HG03469 (cell line): ENCODE measurements at regions not wholly inside any gene's neighbourhood (a gene's known extent, or its start where the extent isn't known, plus 50 kb on each side); places are given as distances from the start of the nearest gene placed in this dataset.

Experiments used
- ATAC-seq: cut with Tn5 transposase; IDR thresholded peaks from one replicate; pipeline ENCODE4 v1.9.1; 2021; ENCODE audit warnings: mild to moderate bottlenecking, moderate library complexity, moderate number of reproducible peaks; ENCODE audit not compliant: unreplicated experiment

GRCh38 chr13:53143757-53144339 lies 115.2 kb downstream of the OLFM4 start:
- no peak for ATAC-seq

GRCh38 chr13:53144826-53145225 lies 116.2 kb downstream of the OLFM4 start:
- ATAC-seq: no peak

- no peak for ATAC-seq
Measured at GRCh38 chr13:53150568-53150967, 122.0 kb downstream of the OLFM4 start.

- peak; percentile 98 for ATAC-seq
Measured at GRCh38 chr13:53151336-53152056, 122.9 kb downstream of the OLFM4 start.

- ATAC-seq: no peak
Measured at GRCh38 chr13:53152057-53152421, 123.4 kb downstream of the OLFM4 start.

GRCh38 chr13:53158201-53158600 lies 129.6 kb downstream of the OLFM4 start:
- no peak for ATAC-seq

GRCh38 chr13:53159431-53159830 lies 130.8 kb downstream of the OLFM4 start:
- ATAC-seq: no peak

- no peak for ATAC-seq
Measured at GRCh38 chr13:53160211-53160610, 131.6 kb downstream of the OLFM4 start.

- no peak for ATAC-seq
Measured at GRCh38 chr13:53161251-53161650, 132.6 kb downstream of the OLFM4 start.

- no peak for ATAC-seq
Measured at GRCh38 chr13:53165261-53165660, 136.6 kb downstream of the OLFM4 start.

GRCh38 chr13:53167561-53167960 lies 138.9 kb downstream of the OLFM4 start:
- no peak for ATAC-seq

- no peak for ATAC-seq
Measured at GRCh38 chr13:53170910-53171309, 142.3 kb downstream of the OLFM4 start.

GRCh38 chr13:53174545-53174944 lies 145.9 kb downstream of the OLFM4 start:
- no peak for ATAC-seq

GRCh38 chr13:53180684-53181083 lies 152.1 kb downstream of the OLFM4 start:
- ATAC-seq: no peak

- no peak for ATAC-seq
Measured at GRCh38 chr13:53182724-53183123, 154.1 kb downstream of the OLFM4 start.

- ATAC-seq: no peak
Measured at GRCh38 chr13:53188120-53188519, 159.5 kb downstream of the OLFM4 start.

GRCh38 chr13:53189162-53189561 lies 160.5 kb downstream of the OLFM4 start:
- no peak for ATAC-seq

GRCh38 chr13:53191091-53191490 lies 162.5 kb downstream of the OLFM4 start:
- ATAC-seq: no peak

- ATAC-seq: no peak
Measured at GRCh38 chr13:53197424-53197823, 168.8 kb downstream of the OLFM4 start.

- no peak for ATAC-seq
Measured at GRCh38 chr13:53198017-53198416, 169.4 kb downstream of the OLFM4 start.

GRCh38 chr13:53198736-53199135 lies 170.1 kb downstream of the OLFM4 start:
- ATAC-seq: no peak

- ATAC-seq: no peak
Measured at GRCh38 chr13:53200075-53200474, 171.5 kb downstream of the OLFM4 start.
